ENCODE measurements at regions not wholly inside any gene's neighbourhood (a gene's known extent, or its start where the extent isn't known, plus 50 kb on each side); places are given as distances from the start of the nearest gene placed in this dataset.

DNA sequence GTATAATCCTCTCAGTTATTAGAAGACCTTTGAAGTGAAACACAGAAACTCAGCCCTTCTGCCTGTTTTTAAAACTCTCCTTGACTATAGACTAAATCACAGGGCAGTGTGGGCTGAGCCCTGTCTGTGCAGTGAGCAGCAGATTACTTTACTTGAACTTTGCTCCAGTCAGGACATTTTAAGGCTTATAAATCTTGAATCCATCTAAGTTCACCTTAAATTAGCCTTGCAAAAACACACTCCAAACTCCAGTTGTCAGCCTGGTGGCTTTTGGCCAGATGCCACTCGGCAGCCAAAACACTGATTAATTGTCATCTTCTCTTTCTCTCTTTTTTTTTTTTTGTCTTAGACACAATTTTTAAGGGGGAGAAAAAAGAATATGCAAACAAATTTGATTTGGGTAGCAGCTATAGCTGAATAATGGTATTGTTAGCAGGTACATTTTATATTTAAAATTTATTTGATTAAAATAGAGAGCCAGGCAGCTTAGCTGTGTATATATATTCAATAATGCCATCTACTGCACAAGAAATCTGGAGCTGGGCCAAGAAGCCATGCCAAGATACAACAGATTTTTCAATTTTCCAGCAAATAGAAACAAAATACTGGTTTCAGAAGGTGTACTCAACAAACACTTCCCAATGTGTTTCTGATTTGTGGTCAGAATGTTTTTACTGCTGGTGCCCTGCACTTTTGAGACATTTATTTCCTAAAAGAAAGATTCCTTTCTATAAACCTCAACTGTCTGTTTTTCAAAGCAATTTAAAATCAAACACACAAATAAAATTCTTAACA is 247.7 kb downstream of the TFEC start:
- H3K9me3 Mint-ChIP-seq: no peaks in the 10 kb centered on the region
- DNase-seq: no peak
- intact Hi-C loops (cut with micrococcal nuclease): no loop called here
- H3K4me1 Mint-ChIP-seq (ENCODE audit: low read depth): no peaks in the 10 kb centered on the region
- no peaks in the 10 kb centered on the region for H3K27me3 Mint-ChIP-seq
- no peak for TF ChIP-seq CTCF (IDR thresholded peaks at IDR 0.05)
- H3K4me3 Mint-ChIP-seq: no peak overlapping the region
- ChIA-PET POLR2A (no interaction called here), CTCF (no interaction called here)
- ATAC-seq: no peak
- H3K36me3 Mint-ChIP-seq (ENCODE audit: low read depth): no peaks in the 10 kb centered on the region
- H3K27ac Mint-ChIP-seq: no peak overlapping the region

DNA sequence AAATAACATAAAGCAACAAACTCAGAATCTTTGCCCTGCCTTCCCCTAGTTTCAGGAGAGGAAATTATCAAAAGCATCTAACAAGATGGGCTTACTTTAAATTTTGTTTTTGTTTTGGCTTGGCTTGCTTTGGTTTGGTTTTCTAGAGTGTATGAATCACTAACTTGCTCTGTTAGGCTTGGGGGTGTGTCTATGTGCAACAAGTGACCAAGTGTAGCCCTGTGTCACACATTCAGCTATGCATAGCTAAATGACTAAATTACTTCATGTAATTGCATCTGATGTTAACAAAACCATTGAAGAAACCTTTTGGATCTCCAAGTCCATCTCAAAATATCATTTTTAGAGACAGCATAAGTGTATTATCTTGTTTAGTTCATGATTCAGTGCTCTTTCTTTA is 251.0 kb downstream of the TFEC start:
- no peak for TF ChIP-seq CTCF (IDR thresholded peaks at IDR 0.05)
- CTCF ChIA-PET: no interaction called here
- POLR2A ChIA-PET: no interaction called here
- intact Hi-C loops (cut with micrococcal nuclease): no loop called here
- ATAC-seq (no peak), DNase-seq (no peak)
- no peaks in the 10 kb centered on the region for H3K9me3 Mint-ChIP-seq
- H3K4me3 Mint-ChIP-seq: no peak overlapping the region
- H3K36me3 Mint-ChIP-seq (ENCODE audit: low read depth): no peaks in the 10 kb centered on the region
- no peaks in the 10 kb centered on the region for H3K4me1 Mint-ChIP-seq (ENCODE audit: low read depth)
- no peak overlapping the region for H3K27ac Mint-ChIP-seq
- no peaks in the 10 kb centered on the region for H3K27me3 Mint-ChIP-seq

GRCh38 chr7:115775981-115776380 is 254.6 kb downstream of the TFEC start:
- ATAC-seq (no peak), DNase-seq (no peak)
- H3K9me3 Mint-ChIP-seq: no peaks in the 10 kb centered on the region
- H3K4me3 Mint-ChIP-seq: no peak overlapping the region
- intact Hi-C loops (cut with micrococcal nuclease): no loop called here
- TF ChIP-seq CTCF (IDR thresholded peaks at IDR 0.05): no peak
- H3K27me3 Mint-ChIP-seq: no peaks in the 10 kb centered on the region
- no peaks in the 10 kb centered on the region for H3K4me1 Mint-ChIP-seq (ENCODE audit: low read depth)
- CTCF ChIA-PET: no interaction called here
- H3K36me3 Mint-ChIP-seq (ENCODE audit: low read depth): no peaks in the 10 kb centered on the region
- H3K27ac Mint-ChIP-seq: no peak overlapping the region
- POLR2A ChIA-PET: no interaction called here

GRCh38 chr7:115763347-115763746 is 267.2 kb downstream of the TFEC start:
- no peak overlapping the region for H3K27ac Mint-ChIP-seq
- ATAC-seq (no peak), DNase-seq (no peak)
- H3K4me3 Mint-ChIP-seq: no peak overlapping the region
- no peak for TF ChIP-seq CTCF (IDR thresholded peaks at IDR 0.05)
- H3K4me1 Mint-ChIP-seq (ENCODE audit: low read depth): no peaks in the 10 kb centered on the region
- H3K27me3 Mint-ChIP-seq: no peaks in the 10 kb centered on the region
- intact Hi-C loops (cut with micrococcal nuclease): no loop called here
- ChIA-PET POLR2A (no interaction called here), CTCF (no interaction called here)
- H3K36me3 Mint-ChIP-seq (ENCODE audit: low read depth): no peaks in the 10 kb centered on the region
- H3K9me3 Mint-ChIP-seq: no peaks in the 10 kb centered on the region

GRCh38 chr7:115758025-115758424 is 272.5 kb downstream of the TFEC start:
- no peak for DNase-seq
- Mint-ChIP-seq H3K9me3 (no peaks in the 10 kb centered on the region), H3K4me3 (no peak overlapping the region), H3K27me3 (no peaks in the 10 kb centered on the region), H3K36me3 (ENCODE audit: low read depth) (no peaks in the 10 kb centered on the region), H3K4me1 (ENCODE audit: low read depth) (no peaks in the 10 kb centered on the region), H3K27ac (no peak overlapping the region)
- POLR2A ChIA-PET: no interaction called here
- CTCF ChIA-PET: no interaction called here
- TF ChIP-seq CTCF (IDR thresholded peaks at IDR 0.05): no peak
- intact Hi-C loops (cut with micrococcal nuclease): no loop called here
- no peak for ATAC-seq
